ENCODE measurements at regions not wholly inside any gene's neighbourhood (a gene's known extent, or its start where the extent isn't known, plus 50 kb on each side); places are given as distances from the start of the nearest gene placed in this dataset.
"Not testable (repeated sequence)": the region's sequence is repeated elsewhere in the genome, so short reads cannot be mapped to it uniquely, and the experiment has no call there.

DNA sequence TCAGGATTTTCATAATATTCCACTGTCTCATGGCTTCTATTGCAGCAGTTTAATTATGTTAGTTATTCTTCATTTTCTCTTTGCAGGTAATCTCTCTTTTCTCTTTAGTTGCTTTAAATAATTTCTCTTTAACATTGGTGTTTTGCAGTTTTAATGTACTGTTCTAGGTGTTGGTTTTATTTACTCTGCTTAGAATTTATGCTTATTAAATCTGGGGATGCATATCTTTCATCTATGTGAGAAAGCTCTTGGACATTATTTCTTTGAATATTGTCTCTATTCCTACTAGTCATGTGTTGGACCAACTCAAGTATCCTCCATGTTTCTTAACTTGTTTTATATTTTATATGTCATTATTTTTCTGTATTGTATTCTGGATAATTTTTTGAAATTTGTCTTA is 218.7 kb upstream of the TUT7 start:
- peaks cover 18 to 24% of the 10 kb centered on the region in 2 donors for H3K27me3 Mint-ChIP-seq
- no peaks in the 10 kb centered on the region for H3K36me3 Mint-ChIP-seq (ENCODE audit: insufficient read depth)
- no peak for ATAC-seq (replicated peaks)
- peaks cover 0 to 6% of the 10 kb centered on the region in 2 donors for H3K9me3 Mint-ChIP-seq
- H3K27ac Mint-ChIP-seq: no peak overlapping the region
- no peaks in the 10 kb centered on the region for H3K4me1 Mint-ChIP-seq (ENCODE audit: low read depth in 2 of 2)
- H3K4me3 Mint-ChIP-seq: no peak overlapping the region
- DNase-seq: no peak

DNA sequence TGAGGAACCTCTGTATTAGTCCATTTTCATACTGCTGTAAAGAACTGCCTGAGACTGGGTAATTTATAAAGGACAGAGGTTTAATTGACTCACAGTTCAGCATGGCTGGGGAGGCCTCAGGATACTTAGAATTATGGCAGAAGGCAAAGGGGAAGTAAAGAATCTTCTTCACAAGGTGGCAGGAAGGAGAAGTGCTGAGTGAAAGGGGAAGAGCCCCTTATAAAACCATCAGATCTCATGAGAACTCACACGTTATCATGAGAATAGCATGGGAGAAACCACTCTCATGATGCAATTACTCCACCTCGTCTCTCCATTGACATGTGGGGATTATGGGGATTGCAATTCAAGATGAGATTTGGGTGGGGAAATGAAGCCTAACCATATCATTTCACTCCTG is 211.4 kb upstream of the TUT7 start:
- H3K27me3 Mint-ChIP-seq: peaks cover 23 to 42% of the 10 kb centered on the region in 2 donors
- DNase-seq; ATAC-seq (replicated peaks); H3K36me3 Mint-ChIP-seq (ENCODE audit: insufficient read depth); H3K9me3 Mint-ChIP-seq; H3K4me3 Mint-ChIP-seq; H3K27ac Mint-ChIP-seq; H3K4me1 Mint-ChIP-seq (ENCODE audit: low read depth in 2 of 2): not testable (repeated sequence)

DNA sequence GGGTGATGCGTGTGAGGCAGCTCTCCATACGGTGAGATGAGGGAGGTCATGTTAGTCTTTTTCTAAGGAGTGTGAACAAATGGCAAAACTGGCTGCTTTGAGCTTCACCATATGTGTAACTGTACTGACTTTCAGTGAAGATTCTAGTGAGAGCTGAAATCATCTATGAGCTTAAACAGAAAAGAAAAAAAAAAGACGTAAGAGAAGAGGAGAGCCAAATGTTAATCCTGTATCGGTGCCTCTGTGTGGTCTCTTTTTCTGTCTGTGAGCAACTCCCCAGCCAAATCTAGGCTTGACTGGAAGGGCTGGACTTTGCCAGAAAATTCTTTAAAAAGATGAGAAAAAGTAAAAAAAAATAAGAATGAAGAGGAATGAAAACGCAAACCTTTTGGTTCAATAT is 209.7 kb upstream of the TUT7 start:
- no peak for ATAC-seq (replicated peaks)
- Mint-ChIP-seq H3K27me3 (peaks cover 29 to 39% of the 10 kb centered on the region in 2 donors), H3K4me3 (no peak overlapping the region), H3K9me3 (peaks cover 0 to 6% of the 10 kb centered on the region in 2 donors), H3K36me3 (ENCODE audit: insufficient read depth) (no peaks in the 10 kb centered on the region), H3K27ac (no peak overlapping the region), H3K4me1 (ENCODE audit: low read depth in 2 of 2) (no peaks in the 10 kb centered on the region)
- DNase-seq: no peak

DNA sequence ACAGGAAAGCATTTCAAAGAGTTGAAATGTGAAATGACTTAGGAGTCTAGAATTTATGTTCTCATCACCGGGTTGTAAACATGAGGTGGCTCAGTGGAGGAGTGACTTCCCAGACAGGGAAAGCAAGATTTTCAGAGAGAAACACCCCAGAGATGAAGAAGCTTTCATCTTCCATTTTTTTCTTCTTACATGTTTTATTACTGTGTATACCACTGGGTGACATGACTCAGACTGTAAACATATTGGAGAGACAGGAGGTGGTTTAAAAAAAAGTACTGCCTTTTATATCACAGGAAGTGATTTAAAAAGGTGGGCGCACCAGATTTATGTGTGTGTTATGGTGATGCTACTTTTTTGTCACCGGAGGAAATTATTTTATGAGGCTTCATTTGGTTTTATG is 209.1 kb upstream of the TUT7 start:
- no peak overlapping the region for H3K4me3 Mint-ChIP-seq
- H3K27ac Mint-ChIP-seq: no peak overlapping the region
- peaks cover 30 to 36% of the 10 kb centered on the region in 2 donors for H3K27me3 Mint-ChIP-seq
- no peak for ATAC-seq (replicated peaks)
- peaks cover 0 to 3% of the 10 kb centered on the region in 2 donors for H3K9me3 Mint-ChIP-seq
- DNase-seq: no peak
- H3K4me1 Mint-ChIP-seq (ENCODE audit: low read depth in 2 of 2): no peaks in the 10 kb centered on the region
- H3K36me3 Mint-ChIP-seq (ENCODE audit: insufficient read depth): no peaks in the 10 kb centered on the region

DNA sequence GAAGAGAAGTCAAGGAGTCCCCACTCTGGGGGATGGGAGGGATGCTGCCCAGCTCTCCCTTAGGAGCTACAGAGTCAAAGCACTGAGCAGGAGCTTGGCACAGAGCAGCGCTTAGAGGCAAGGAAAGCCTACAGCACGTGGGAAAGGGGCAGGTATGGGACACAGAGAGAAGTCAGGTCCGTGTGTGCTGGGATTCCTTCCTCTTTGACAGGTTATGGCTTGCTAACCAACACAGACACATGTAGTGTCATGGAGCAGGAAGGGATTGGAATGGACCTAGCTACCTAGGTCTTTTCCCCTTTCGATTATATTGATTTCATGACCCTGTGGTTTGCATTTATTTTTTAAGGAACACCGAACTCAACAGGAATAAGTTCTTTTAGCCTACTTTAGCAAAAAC is 208.5 kb upstream of the TUT7 start:
- Mint-ChIP-seq H3K27ac (no peak overlapping the region), H3K4me1 (ENCODE audit: low read depth in 2 of 2) (no peaks in the 10 kb centered on the region), H3K4me3 (no peak overlapping the region), H3K36me3 (ENCODE audit: insufficient read depth) (no peaks in the 10 kb centered on the region), H3K9me3 (peaks cover 0 to under 1% of the 10 kb centered on the region in 2 donors), H3K27me3 (peaks cover 29 to 30% of the 10 kb centered on the region in 2 donors)
- ATAC-seq (replicated peaks) (no peak), DNase-seq (no peak)

DNA sequence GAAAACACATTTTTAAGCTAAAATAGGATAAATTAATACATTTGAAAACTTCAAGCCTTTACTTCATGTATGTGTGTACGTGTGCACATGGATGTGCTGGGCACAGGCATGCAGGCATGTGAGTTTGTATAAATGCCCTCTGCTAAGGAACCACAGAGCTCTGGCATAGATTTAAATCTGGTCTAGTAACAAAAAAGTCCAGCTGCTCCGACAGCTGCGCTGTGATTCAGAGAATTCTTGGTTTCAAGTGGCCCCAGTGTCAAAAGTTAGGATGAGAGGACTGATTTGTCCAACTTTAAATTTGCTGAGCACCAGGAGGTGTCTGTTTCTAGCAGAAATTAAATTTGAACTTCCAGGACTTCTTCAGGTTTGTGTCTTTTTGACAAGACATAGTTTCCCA is 203.7 kb upstream of the TUT7 start:
- H3K27ac Mint-ChIP-seq: no peak overlapping the region

DNA sequence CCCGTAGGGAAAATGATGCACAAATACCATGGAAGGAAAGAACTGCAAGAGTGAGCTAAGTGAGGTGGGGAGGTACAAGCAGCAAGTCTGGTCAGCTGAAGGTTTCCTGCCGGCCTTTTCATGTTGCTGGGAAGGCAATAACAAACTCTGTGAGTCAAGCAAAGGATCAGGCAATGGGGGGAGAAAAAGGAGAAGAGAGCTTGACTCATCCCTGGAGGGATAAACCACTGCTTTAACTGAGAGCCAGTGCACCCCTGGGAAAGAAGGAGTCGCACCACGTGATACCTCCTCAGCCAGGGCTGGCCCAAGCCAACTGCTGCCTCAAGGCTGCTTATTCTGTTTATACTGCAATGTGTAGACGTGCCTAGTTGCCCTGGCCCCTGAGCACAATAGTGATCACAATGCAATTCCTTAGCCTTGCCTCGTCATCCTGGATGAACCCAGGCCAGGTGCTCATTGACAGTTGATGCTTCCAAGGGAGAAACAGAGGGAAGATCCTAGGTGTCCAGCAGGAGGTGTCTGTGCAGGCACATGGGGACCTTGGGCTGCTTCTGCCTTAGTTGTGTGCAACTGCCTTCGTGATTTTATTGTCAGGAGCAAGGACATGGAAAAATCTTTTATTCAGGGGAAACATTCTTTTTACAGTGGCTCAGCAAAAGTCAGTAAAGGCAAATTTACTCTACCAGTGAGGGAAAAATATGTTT is 203.0 kb upstream of the TUT7 start:
- Mint-ChIP-seq H3K4me1 (ENCODE audit: low read depth in 2 of 2) (no peaks in the 10 kb centered on the region), H3K27ac (no peak overlapping the region), H3K36me3 (ENCODE audit: insufficient read depth) (no peaks in the 10 kb centered on the region), H3K4me3 (no peak overlapping the region), H3K27me3 (peaks cover 36 to 42% of the 10 kb centered on the region in 2 donors), H3K9me3 (peaks cover 0 to 4% of the 10 kb centered on the region in 2 donors)
- DNase-seq (no peak), ATAC-seq (replicated peaks) (no peak)

More for the DNA sequence above, 203.7 kb upstream of the TUT7 start:
- H3K9me3 Mint-ChIP-seq: peaks cover 0 to 2% of the 10 kb centered on the region in 2 donors
- H3K4me1 Mint-ChIP-seq (ENCODE audit: low read depth in 2 of 2): no peaks in the 10 kb centered on the region
- ATAC-seq (replicated peaks) (no peak), DNase-seq (no peak)
- H3K4me3 Mint-ChIP-seq: no peak overlapping the region
- peaks cover 36 to 38% of the 10 kb centered on the region in 2 donors for H3K27me3 Mint-ChIP-seq
- no peaks in the 10 kb centered on the region for H3K36me3 Mint-ChIP-seq (ENCODE audit: insufficient read depth)

DNA sequence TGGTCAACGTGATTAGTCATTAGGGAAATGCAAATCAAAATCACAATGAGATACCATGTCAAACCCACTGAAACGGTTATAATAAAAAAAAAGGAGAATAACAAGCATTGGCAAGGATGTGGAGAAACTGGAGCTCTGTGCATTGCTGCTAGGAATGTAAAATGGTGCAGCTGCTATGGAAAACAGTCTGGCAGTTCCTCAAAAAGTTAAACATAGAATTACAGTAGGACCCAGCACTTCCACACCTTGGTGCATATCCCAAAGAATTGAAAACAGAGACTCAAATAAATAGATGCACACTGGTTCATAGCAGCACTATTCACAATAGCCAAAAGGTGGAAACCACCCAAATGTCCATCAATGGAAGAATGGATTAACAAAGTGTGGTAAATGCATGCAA is 201.5 kb upstream of the TUT7 start:
- no peak for ATAC-seq (replicated peaks)
- Mint-ChIP-seq H3K36me3 (ENCODE audit: insufficient read depth) (no peaks in the 10 kb centered on the region), H3K4me1 (ENCODE audit: low read depth in 2 of 2) (no peaks in the 10 kb centered on the region)

DNA sequence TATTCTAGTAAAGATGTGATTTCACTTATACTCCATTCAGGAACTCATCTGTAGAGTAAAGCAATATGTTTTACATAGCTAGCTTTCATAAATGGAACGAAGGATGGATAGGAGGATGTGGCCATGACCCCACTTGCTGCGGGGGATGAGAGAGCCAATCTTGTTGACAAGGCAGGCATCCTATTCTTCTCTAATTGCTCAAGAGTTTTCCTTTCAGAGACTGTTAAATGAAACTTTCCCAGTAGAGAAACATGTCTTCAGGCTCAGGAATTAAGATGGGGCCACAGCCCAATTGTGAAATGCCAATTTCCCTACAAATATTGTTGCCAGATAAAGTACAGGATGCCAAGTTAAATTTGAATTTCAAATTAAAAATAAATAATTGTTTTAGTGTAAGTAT is 196.2 kb upstream of the TUT7 start:
- ATAC-seq (replicated peaks) (no peak), DNase-seq (no peak)
- H3K4me3 Mint-ChIP-seq: no peak overlapping the region
- H3K27me3 Mint-ChIP-seq: peaks cover 43 to 56% of the 10 kb centered on the region in 2 donors
- no peak overlapping the region for H3K27ac Mint-ChIP-seq
- no peaks in the 10 kb centered on the region for H3K36me3 Mint-ChIP-seq (ENCODE audit: insufficient read depth)
- no peaks in the 10 kb centered on the region for H3K4me1 Mint-ChIP-seq (ENCODE audit: low read depth in 2 of 2)
- peaks cover 0 to 4% of the 10 kb centered on the region in 2 donors for H3K9me3 Mint-ChIP-seq

More for the DNA sequence above, 201.5 kb upstream of the TUT7 start:
- Mint-ChIP-seq H3K27me3 (peaks cover 34 to 48% of the 10 kb centered on the region in 2 donors), H3K4me3 (no peak overlapping the region), H3K27ac (no peak overlapping the region), H3K9me3 (peaks cover 0 to 4% of the 10 kb centered on the region in 2 donors)
- DNase-seq: no peak

DNA sequence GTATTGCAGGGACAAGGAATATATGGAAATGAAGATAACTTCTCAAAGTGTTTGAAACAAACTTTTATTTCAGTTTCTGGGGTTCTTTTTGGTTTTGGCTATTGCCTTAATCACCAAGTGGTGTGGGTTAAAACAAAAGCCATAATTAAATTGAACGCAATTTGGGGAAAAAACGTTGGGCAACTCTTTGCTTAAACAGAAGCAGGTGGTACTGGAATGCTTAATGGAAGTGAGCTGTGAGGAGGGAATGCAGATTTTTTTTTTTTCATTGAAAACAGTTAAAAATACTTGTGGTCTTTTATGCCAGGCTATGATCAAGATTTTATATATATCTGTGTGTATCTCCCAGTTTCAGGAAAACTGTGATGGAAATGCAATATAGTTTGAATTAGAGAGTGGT is 195.7 kb upstream of the TUT7 start:
- H3K36me3 Mint-ChIP-seq (ENCODE audit: insufficient read depth): no peaks in the 10 kb centered on the region
- peaks cover 42 to 56% of the 10 kb centered on the region in 2 donors for H3K27me3 Mint-ChIP-seq
- ATAC-seq (replicated peaks) (no peak), DNase-seq (no peak)
- no peak overlapping the region for H3K4me3 Mint-ChIP-seq
- H3K27ac Mint-ChIP-seq: no peak overlapping the region
- peaks cover 0 to 4% of the 10 kb centered on the region in 2 donors for H3K9me3 Mint-ChIP-seq
- H3K4me1 Mint-ChIP-seq (ENCODE audit: low read depth in 2 of 2): no peaks in the 10 kb centered on the region

DNA sequence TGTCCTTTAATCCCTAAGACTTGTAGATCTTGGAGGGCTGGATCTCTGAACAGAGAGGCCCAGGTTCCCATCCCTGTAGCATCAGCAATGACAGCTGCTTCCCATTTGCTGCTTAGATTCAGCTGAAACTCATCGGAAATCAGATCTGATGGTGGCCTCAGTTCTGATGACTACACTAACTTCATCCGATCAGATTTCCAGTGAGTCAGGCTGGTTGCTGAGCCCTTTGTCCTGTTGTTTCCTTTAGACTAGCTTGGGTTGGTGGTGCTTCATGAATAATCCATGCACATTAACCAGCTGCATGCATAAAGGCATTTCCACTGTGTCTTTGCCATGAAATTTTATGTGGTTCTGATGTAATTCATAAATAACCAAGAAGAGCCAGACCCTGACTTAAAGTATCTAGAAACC is 195.2 kb upstream of the TUT7 start:
- Mint-ChIP-seq H3K4me3 (no peak overlapping the region), H3K27ac (no peak overlapping the region), H3K4me1 (ENCODE audit: low read depth in 2 of 2) (no peaks in the 10 kb centered on the region), H3K9me3 (peaks cover 0 to 4% of the 10 kb centered on the region in 2 donors), H3K36me3 (ENCODE audit: insufficient read depth) (no peaks in the 10 kb centered on the region), H3K27me3 (peaks cover 39 to 56% of the 10 kb centered on the region in 2 donors)
- DNase-seq (no peak), ATAC-seq (replicated peaks) (no peak)

DNA sequence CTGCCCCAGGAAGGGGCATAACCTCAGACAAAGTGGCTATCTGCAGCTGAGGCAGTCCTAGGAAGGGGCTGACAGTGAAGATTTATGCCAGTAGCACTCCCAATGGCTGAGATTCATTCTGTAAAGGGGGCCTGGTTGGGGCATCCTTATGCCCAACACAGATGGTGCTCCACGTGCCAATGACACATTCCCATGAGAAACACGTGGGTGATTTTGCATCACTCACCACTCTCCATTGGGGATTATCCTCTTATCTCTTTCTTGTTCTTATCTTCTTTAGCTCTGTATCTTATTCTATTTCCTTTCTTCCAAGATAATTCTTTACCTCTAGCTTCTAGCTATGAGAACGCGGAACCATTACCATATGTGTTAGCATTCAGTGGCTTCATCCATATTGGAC is 194.0 kb upstream of the TUT7 start:
- H3K9me3 Mint-ChIP-seq: peaks cover 0 to 4% of the 10 kb centered on the region in 2 donors
- H3K4me3 Mint-ChIP-seq: no peak overlapping the region
- H3K36me3 Mint-ChIP-seq (ENCODE audit: insufficient read depth): no peaks in the 10 kb centered on the region
- H3K27ac Mint-ChIP-seq: no peak overlapping the region
- DNase-seq (no peak), ATAC-seq (replicated peaks) (no peak)
- H3K27me3 Mint-ChIP-seq: peaks cover 32 to 55% of the 10 kb centered on the region in 2 donors
- H3K4me1 Mint-ChIP-seq (ENCODE audit: low read depth in 2 of 2): no peaks in the 10 kb centered on the region

DNA sequence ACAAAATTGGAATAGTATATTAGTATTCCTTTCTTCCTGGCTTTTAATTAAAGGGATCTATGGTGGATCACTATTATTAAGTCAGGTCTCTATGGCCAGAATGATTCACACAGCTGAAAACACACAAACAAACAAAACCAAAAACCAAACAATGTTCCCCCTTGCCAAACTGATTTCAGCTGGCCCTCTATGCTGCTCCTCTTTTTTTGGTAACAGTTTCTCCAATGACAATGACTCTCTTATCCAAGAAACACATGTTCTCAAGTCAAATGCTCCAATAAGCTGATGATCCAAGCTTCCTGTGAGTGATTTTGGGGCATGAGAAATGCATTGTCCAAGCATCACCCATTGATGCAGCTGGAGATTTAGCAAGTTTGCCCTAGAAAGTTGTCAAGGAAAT is 193.4 kb upstream of the TUT7 start:
- ATAC-seq (replicated peaks) (no peak), DNase-seq (no peak)
- Mint-ChIP-seq H3K4me3 (no peak overlapping the region), H3K4me1 (ENCODE audit: low read depth in 2 of 2) (no peaks in the 10 kb centered on the region), H3K27me3 (peaks cover 27 to 48% of the 10 kb centered on the region in 2 donors), H3K27ac (no peak overlapping the region), H3K36me3 (ENCODE audit: insufficient read depth) (no peaks in the 10 kb centered on the region), H3K9me3 (no peaks in the 10 kb centered on the region)

DNA sequence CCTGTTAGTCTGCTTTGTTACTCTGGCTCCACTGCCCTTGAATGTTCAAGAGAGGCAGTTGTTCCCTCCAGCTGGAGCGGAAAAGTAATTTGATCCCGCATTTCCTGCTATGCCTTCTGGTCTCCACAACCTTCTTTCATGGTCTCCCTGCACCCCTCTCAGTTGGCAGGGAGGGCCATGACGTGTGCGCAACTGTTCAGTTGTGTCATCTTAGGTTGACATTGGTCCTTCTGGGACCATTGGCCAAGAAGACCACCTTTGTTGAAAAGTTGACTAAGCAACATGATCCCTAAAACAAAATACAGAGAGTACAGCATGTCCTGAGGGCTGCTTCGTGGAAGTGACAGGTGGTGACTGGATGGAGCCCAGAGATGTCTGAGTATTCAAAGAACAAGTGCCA is 192.5 kb upstream of the TUT7 start:
- DNase-seq (no peak), ATAC-seq (replicated peaks) (no peak)
- Mint-ChIP-seq H3K9me3 (no peaks in the 10 kb centered on the region), H3K4me3 (no peak overlapping the region), H3K36me3 (ENCODE audit: insufficient read depth) (no peaks in the 10 kb centered on the region), H3K4me1 (ENCODE audit: low read depth in 2 of 2) (no peaks in the 10 kb centered on the region), H3K27ac (no peak overlapping the region), H3K27me3 (peaks cover 21 to 41% of the 10 kb centered on the region in 2 donors)

Data from effector memory CD8-positive, alpha-beta T cell (primary cell).